Transverse colon (tissue), 3 donors: ENCODE measurements at regions not wholly inside any gene's neighbourhood (a gene's known extent, or its start where the extent isn't known, plus 50 kb on each side); places are given as distances from the start of the nearest gene placed in this dataset.

Experiments
- EP300 ChIP-seq: sonication (generic); formaldehyde crosslinking; IDR thresholded peaks from one replicate; pipeline ENCODE4 v1.6.1; 2017; ENCODE audit warnings: antibody characterized with exemption, low read depth
- TF ChIP-seq, protein P1 (sequence below), 5 experiments: fragments of 200-600 bp in 3 of 5; fragments of 450-650 bp in 2 of 5; sonication (generic) in 3 of 5; IDR thresholded peaks; 1 replicate in 2 of 5; 2 replicates in 3 of 5; pipeline ENCODE4 v1.5.1; 2016 to 2017; ENCODE audit warnings: antibody characterized with exemption in 5 of 5, inconsistent platforms in 3 of 5, mild to moderate bottlenecking in 2 of 5, moderate library complexity in 1 of 5

DNA sequence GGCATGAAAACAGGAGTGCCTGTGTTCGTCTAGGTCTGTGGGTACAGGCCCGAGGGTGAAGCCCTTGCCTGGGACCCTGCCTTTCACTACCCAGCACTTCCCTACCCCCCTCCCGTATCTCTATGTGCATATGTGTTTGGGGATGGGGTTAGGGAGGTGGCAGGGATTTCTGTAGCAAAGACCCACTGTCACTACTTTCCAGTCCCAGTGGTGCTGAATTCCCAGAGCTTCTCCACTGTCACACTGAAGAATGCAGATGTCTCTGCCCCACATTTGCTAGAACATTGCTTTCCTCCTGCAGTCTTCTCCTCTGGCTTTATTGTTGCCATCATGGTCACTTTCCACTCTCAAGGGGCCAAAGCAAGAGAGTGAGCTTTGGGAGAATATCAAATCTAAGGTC, 203.9 kb downstream of the MYRFL start:
- TF ChIP-seq EP300: no peak
- TF ChIP-seq, protein P1, sequence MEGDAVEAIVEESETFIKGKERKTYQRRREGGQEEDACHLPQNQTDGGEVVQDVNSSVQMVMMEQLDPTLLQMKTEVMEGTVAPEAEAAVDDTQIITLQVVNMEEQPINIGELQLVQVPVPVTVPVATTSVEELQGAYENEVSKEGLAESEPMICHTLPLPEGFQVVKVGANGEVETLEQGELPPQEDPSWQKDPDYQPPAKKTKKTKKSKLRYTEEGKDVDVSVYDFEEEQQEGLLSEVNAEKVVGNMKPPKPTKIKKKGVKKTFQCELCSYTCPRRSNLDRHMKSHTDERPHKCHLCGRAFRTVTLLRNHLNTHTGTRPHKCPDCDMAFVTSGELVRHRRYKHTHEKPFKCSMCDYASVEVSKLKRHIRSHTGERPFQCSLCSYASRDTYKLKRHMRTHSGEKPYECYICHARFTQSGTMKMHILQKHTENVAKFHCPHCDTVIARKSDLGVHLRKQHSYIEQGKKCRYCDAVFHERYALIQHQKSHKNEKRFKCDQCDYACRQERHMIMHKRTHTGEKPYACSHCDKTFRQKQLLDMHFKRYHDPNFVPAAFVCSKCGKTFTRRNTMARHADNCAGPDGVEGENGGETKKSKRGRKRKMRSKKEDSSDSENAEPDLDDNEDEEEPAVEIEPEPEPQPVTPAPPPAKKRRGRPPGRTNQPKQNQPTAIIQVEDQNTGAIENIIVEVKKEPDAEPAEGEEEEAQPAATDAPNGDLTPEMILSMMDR (IDR thresholded peaks at IDR 0.05): no peak
